ENCODE measurements at regions not wholly inside any gene's neighbourhood (a gene's known extent, or its start where the extent isn't known, plus 50 kb on each side); places are given as distances from the start of the nearest gene placed in this dataset.

DNA sequence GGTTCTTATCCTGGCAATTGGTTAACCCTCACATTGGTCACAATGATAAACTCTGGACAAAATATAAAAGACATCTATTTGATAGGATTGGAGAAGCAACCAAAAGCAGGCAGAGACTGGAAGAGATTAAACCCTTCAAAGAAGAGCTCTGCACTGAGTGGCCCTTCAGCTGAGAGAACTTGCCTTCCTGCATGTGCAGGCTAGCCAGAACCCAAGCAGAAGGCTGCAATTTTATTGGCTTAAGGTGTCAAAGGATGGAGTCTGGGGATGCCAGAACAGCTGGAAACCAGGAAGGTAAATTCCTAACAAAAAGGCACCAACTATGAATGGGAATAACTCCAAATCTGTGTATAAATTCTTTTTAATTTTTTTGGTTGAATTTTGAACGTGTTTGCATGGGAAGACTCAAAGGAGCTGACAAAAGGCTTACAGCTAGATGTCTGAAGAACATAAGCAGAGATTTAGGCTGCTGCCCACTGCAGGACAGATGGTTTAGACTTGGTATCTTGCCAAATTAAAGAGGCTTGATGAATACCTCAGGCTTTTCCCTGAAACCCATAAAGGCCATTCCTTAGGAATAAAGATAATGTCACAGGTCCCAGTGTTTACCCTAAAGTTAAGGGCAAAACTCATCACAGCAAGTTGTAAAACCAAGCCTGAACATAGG lies 66.3 kb downstream of the NR2F1 start:
- DNase-seq = no peak
- Histone ChIP-seq H3K4me3 (ENCODE audit: control insufficient read depth in 1 of 7, extremely low read depth in 1 of 7, insufficient read depth in 4 of 7, low read depth in 2 of 7, low read length in 6 of 7) (no peak overlapping the region), H3K4me1 (ENCODE audit: control extremely low read depth in 1 of 4, control insufficient read depth in 4 of 4, insufficient read depth in 4 of 4, low read length in 3 of 4) (peaks cover 0 to 8% (median 0%) of the 10 kb centered on the region in 4 experiments), H3K9me3 (ENCODE audit: control extremely low read depth in 1 of 5, control insufficient read depth in 4 of 5, insufficient read depth in 2 of 5, low read depth in 1 of 5, low read length in 4 of 5) (peaks cover 0 to 10% (median 1%) of the 10 kb centered on the region in 5 experiments), H3K27ac (ENCODE audit: insufficient read depth in 1 of 2, low read depth in 1 of 2, low read length in 2 of 2, poor library complexity in 1 of 2, severe bottlenecking in 2 of 2) (no peak overlapping the region), H3K36me3 (ENCODE audit: control insufficient read depth in 4 of 4, insufficient read depth in 4 of 4, low read length in 3 of 4) (peaks cover 0 to 3% (median 0%) of the 10 kb centered on the region in 4 experiments), H3K27me3 (replicated peaks in 2 of 5; ENCODE audit: control insufficient read depth in 4 of 5, insufficient read depth in 5 of 5, low read length in 4 of 5) (no peaks in the 10 kb centered on the region)
- WGBS (ENCODE audit: insufficient coverage) = 100% methylated on average over 1 of the region's 1 CpG
- ChIA-PET POLR2A (no interaction called here), CTCF (no interaction called here)

DNA sequence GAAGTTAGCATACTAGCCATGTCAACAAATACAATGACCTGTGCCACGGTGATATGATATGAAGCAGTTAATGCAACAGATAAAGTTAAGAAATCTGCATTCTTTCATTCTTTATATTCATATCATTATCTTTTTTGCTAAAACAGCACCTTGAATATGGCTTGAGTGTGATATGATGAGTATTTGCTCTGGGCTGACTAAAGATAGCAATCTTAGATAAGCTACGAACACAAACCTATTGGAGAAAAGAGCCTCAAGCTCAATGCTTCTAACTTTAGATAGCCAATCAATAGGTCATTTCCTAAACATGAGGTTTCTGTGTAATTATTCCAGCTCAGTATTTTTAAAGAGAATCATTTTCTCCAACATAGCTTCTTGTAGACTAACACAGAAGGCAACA lies 61.7 kb downstream of the NR2F1 start:
- H3K27me3 ChIP-seq (replicated peaks in 2 of 5; ENCODE audit: control insufficient read depth in 4 of 5, insufficient read depth in 5 of 5, low read length in 4 of 5) = no peaks in the 10 kb centered on the region
- H3K4me1 ChIP-seq (ENCODE audit: control extremely low read depth in 1 of 4, control insufficient read depth in 4 of 4, insufficient read depth in 4 of 4, low read length in 3 of 4) = peaks cover 0 to under 1% (median 0%) of the 10 kb centered on the region in 4 experiments
- no peaks in the 10 kb centered on the region for H3K9me3 ChIP-seq (ENCODE audit: control extremely low read depth in 1 of 5, control insufficient read depth in 4 of 5, insufficient read depth in 2 of 5, low read depth in 1 of 5, low read length in 4 of 5)
- POLR2A ChIA-PET = no interaction called here
- WGBS (ENCODE audit: insufficient coverage) = no CpG with 5 or more reads among the region's 2 CpGs
- CTCF ChIA-PET = no interaction called here
- no peak overlapping the region for H3K27ac ChIP-seq (ENCODE audit: insufficient read depth in 1 of 2, low read depth in 1 of 2, low read length in 2 of 2, poor library complexity in 1 of 2, severe bottlenecking in 2 of 2)
- H3K4me3 ChIP-seq (ENCODE audit: control insufficient read depth in 1 of 7, extremely low read depth in 1 of 7, insufficient read depth in 4 of 7, low read depth in 2 of 7, low read length in 6 of 7) = no peak overlapping the region
- no peak for DNase-seq
- H3K36me3 ChIP-seq (ENCODE audit: control insufficient read depth in 4 of 4, insufficient read depth in 4 of 4, low read length in 3 of 4) = no peaks in the 10 kb centered on the region
